Peyer's patch (tissue), 4 donors: ENCODE measurements at regions not wholly inside any gene's neighbourhood (a gene's known extent, or its start where the extent isn't known, plus 50 kb on each side); places are given as distances from the start of the nearest gene placed in this dataset.

Source experiments
- DNase-seq, 3 donors: peaks; one replicate each; pipeline ENCODE4 v3.0.0-alpha.2; 2017 to 2019
- H3K27ac ChIP-seq, 4 donors: fragments of 200-600 bp; sonication (generic); one replicate each; pipeline ENCODE4 v1.5.1; 2016 to 2019
- H3K27me3 ChIP-seq, 2 donors: fragments of 200-600 bp; sonication (generic); one replicate each; pipeline ENCODE4 v1.5.1; 2019
- H3K36me3 ChIP-seq, 3 donors: fragments of 200-600 bp; sonication (generic); one replicate each; pipeline ENCODE4 v1.5.1; 2016 to 2019
- H3K4me1 ChIP-seq, 4 donors: fragments of 200-600 bp; sonication (generic); one replicate each; pipeline ENCODE4 v1.5.1; 2016 to 2019
- H3K4me3 ChIP-seq, 4 donors: fragments of 200-600 bp; sonication (generic); 1 replicate in 3 of 4; 2 replicates in 1 of 4; pipeline ENCODE4 v1.5.1; 2016 to 2019; ENCODE audit warnings: mild to moderate bottlenecking in 1 of 4
- H3K9me3 ChIP-seq, 4 donors: fragments of 200-600 bp; sonication (generic); one replicate each; pipeline ENCODE4 v1.5.1; 2016 to 2019; ENCODE audit warnings: mild to moderate bottlenecking in 1 of 4
- CTCF ChIP-seq, 6 experiments: fragments of 450-650 bp in 4 of 6; fragments of 200-600 bp in 2 of 6; sonication (generic) in 1 of 6; IDR thresholded peaks; one replicate each; pipeline ENCODE4 v1.5.1; 2017 to 2019; ENCODE audit warnings: antibody characterized with exemption in 6 of 6, mild to moderate bottlenecking in 3 of 6, moderate library complexity in 1 of 6
- POLR2A ChIP-seq, 2 donors: fragments of 450-650 bp; IDR thresholded peaks; one replicate each; pipeline ENCODE4 v1.5.1; 2017; ENCODE audit warnings: antibody characterized with exemption in 2 of 2, mild to moderate bottlenecking in 2 of 2, moderate library complexity in 2 of 2

GRCh38 chr7:89773611-89774010 is 380.7 kb upstream of the STEAP1 start:
- H3K9me3 ChIP-seq: no peaks in the 10 kb centered on the region
- no peaks in the 10 kb centered on the region for H3K36me3 ChIP-seq
- no peaks in the 10 kb centered on the region for H3K27me3 ChIP-seq
- no peak overlapping the region for H3K27ac ChIP-seq
- no peaks in the 10 kb centered on the region for H3K4me1 ChIP-seq
- TF ChIP-seq POLR2A (IDR thresholded peaks at IDR 0.05) (no peak), CTCF (IDR thresholded peaks at IDR 0.05) (no peak)
- no peak for DNase-seq
- no peak overlapping the region for H3K4me3 ChIP-seq

- no peaks in the 10 kb centered on the region for H3K36me3 ChIP-seq
- no peaks in the 10 kb centered on the region for H3K4me1 ChIP-seq
- H3K27ac ChIP-seq: no peak overlapping the region
- peaks cover 0 to 3% (median 0%) of the 10 kb centered on the region in 4 donors for H3K9me3 ChIP-seq
- TF ChIP-seq POLR2A (IDR thresholded peaks at IDR 0.05): no peak
- TF ChIP-seq CTCF (IDR thresholded peaks at IDR 0.05): no peak
- no peaks in the 10 kb centered on the region for H3K27me3 ChIP-seq
- H3K4me3 ChIP-seq: no peak overlapping the region
- no peak for DNase-seq
Measured at GRCh38 chr7:89775459-89775858, 378.8 kb upstream of the STEAP1 start.

DNA sequence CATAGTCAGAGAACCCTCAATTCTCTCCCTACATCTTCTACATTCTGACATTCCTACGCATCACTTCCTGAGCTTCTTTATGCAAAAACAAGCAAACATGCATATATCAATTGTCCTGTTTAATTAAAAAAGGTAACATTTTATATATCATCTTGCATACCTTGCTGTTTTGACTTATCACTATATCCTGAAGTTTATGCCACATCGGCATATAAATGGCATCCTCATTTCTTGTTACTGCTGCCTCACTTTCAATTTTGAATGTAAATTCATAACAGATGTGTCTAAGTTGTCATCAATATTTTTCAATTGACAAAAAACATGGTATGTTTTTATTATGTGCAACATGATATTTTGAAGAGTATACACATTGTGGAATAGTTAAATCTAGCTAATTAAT is 377.3 kb upstream of the STEAP1 start:
- DNase-seq: no peak
- TF ChIP-seq CTCF (IDR thresholded peaks at IDR 0.05): no peak
- no peaks in the 10 kb centered on the region for H3K36me3 ChIP-seq
- no peak overlapping the region for H3K4me3 ChIP-seq
- H3K9me3 ChIP-seq: peaks cover 0 to 5% (median 0%) of the 10 kb centered on the region in 4 donors
- no peaks in the 10 kb centered on the region for H3K4me1 ChIP-seq
- H3K27ac ChIP-seq: no peak overlapping the region
- H3K27me3 ChIP-seq: no peaks in the 10 kb centered on the region

- no peaks in the 10 kb centered on the region for H3K4me1 ChIP-seq
- TF ChIP-seq CTCF (IDR thresholded peaks at IDR 0.05): no peak
- no peak for TF ChIP-seq POLR2A (IDR thresholded peaks at IDR 0.05)
- H3K36me3 ChIP-seq: no peaks in the 10 kb centered on the region
- H3K27ac ChIP-seq: no peak overlapping the region
- no peak for DNase-seq
- H3K9me3 ChIP-seq: peaks cover 0 to 5% (median 0%) of the 10 kb centered on the region in 4 donors
- H3K27me3 ChIP-seq: no peaks in the 10 kb centered on the region
- no peak overlapping the region for H3K4me3 ChIP-seq
Measured at GRCh38 chr7:89777499-89777898, 376.8 kb upstream of the STEAP1 start.

GRCh38 chr7:89780291-89780690 is 374.0 kb upstream of the STEAP1 start:
- Histone ChIP-seq H3K4me1 (no peaks in the 10 kb centered on the region), H3K36me3 (no peaks in the 10 kb centered on the region), H3K27ac (no peak overlapping the region), H3K4me3 (no peak overlapping the region), H3K27me3 (no peaks in the 10 kb centered on the region), H3K9me3 (peaks cover 0 to 5% (median 0%) of the 10 kb centered on the region in 4 donors)
- DNase-seq: no peak
- TF ChIP-seq POLR2A (IDR thresholded peaks at IDR 0.05) (no peak), CTCF (IDR thresholded peaks at IDR 0.05) (no peak)

DNA sequence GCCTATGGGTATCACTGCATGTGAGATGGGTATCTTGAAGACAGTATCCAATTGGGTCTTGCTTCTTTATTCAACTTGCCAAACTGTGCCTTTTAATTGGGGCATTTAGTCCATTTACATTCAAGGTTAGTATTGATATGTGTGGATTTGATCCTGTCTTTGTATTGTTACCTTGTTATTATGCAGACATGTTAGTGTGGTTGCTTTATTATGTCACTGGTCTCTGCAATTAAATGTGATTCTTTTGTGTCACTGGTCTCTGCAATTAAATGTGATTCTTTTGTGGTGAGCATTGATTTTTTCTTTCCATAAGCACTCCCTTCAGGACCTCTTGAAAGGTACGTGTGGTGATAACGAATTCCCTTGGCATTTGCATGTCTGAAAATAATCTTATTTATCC is 357.8 kb upstream of the STEAP1 start:
- H3K4me3 ChIP-seq: no peak overlapping the region
- H3K9me3 ChIP-seq: no peaks in the 10 kb centered on the region
- H3K4me1 ChIP-seq: no peaks in the 10 kb centered on the region
- H3K27me3 ChIP-seq: no peaks in the 10 kb centered on the region
- no peak overlapping the region for H3K27ac ChIP-seq
- H3K36me3 ChIP-seq: no peaks in the 10 kb centered on the region
- no peak for DNase-seq
- TF ChIP-seq POLR2A (IDR thresholded peaks at IDR 0.05) (no peak), CTCF (IDR thresholded peaks at IDR 0.05) (no peak)
